Body of pancreas (tissue), 4 donors: ENCODE measurements at regions not wholly inside any gene's neighbourhood (a gene's known extent, or its start where the extent isn't known, plus 50 kb on each side); places are given as distances from the start of the nearest gene placed in this dataset.

Source experiments
- ATAC-seq: fragments of 150-250 bp; one replicate; pipeline ENCODE4 v1.9.1; 2016
- DNase-seq, 4 donors: peaks; one replicate each; pipeline ENCODE4 v3.0.0-alpha.2; 2019
- H3K27ac ChIP-seq, 4 donors: fragments of 200-600 bp; sonication (generic); 1 replicate in 3 of 4; 2 replicates in 1 of 4; pipeline versions ENCODE4 v1.5.1 to v1.6.1; 2016 to 2019; ENCODE audit warnings: mild to moderate bottlenecking in 1 of 4, mixed read lengths in 1 of 4, moderate library complexity in 1 of 4
- H3K27me3 ChIP-seq, 2 donors: fragments of 200-600 bp; sonication (generic); one replicate each; pipeline ENCODE4 v1.6.0; 2016; ENCODE audit warnings: mild to moderate bottlenecking in 1 of 2
- H3K36me3 ChIP-seq, 2 donors: fragments of 200-600 bp; sonication (generic); replicated peaks in 1 of 2; 2 replicates each; pipeline ENCODE4 v1.5.1; 2016; ENCODE audit warnings: low read depth in 2 of 2; ENCODE audit not compliant: insufficient read depth in 1 of 2
- H3K4me1 ChIP-seq: fragments of 200-600 bp; sonication (generic); one replicate; pipeline ENCODE4 v1.6.0; 2016
- H3K4me3 ChIP-seq, 2 donors: fragments of 200-600 bp; sonication (generic); 1 replicate in 1 of 2; 2 replicates in 1 of 2; pipeline ENCODE4 v1.5.1; 2016 to 2019
- H3K9me3 ChIP-seq, 3 donors: fragments of 200-600 bp; sonication (generic); 1 replicate in 2 of 3; 2 replicates in 1 of 3; pipeline ENCODE4 v1.5.1; 2016
- CTCF ChIP-seq, 7 experiments: fragments of 450-650 bp in 4 of 7; fragments of 200-600 bp in 3 of 7; sonication (generic) in 3 of 7; IDR thresholded peaks; one replicate each; pipeline ENCODE4 v1.5.1; 2016 to 2019; ENCODE audit warnings: antibody characterized with exemption in 7 of 7
- POLR2A ChIP-seq, 3 donors: fragments of 450-650 bp; IDR thresholded peaks; one replicate each; pipeline ENCODE4 v1.6.1; 2016; ENCODE audit warnings: antibody characterized with exemption in 3 of 3, mild to moderate bottlenecking in 2 of 3
- WGBS, 2 donors: methylation state at CpG; one replicate each; pipeline ENCODE4 v1.1.5; 2017; 5-methylcytosine and 5-hydroxymethylcytosine counted together
- intact Hi-C: fragments of 100-400 bp; cut with DNase I; formaldehyde crosslinking; loops from one replicate; pipeline ENCODE4 v1.15.1; 2023

- ATAC-seq (no peak), DNase-seq (no peak)
- Histone ChIP-seq H3K36me3 (no peaks in the 10 kb centered on the region), H3K4me3 (no peak overlapping the region), H3K27ac (no peak overlapping the region), H3K4me1 (no peaks in the 10 kb centered on the region), H3K27me3 (no peaks in the 10 kb centered on the region), H3K9me3 (no peaks in the 10 kb centered on the region)
- WGBS, 2 donors = 50 to 73% methylated on average over 1 of the region's 1 CpG
- intact Hi-C loops = no loop called here
- no peak for TF ChIP-seq POLR2A (IDR thresholded peaks at IDR 0.05)
- no peak for TF ChIP-seq CTCF (IDR thresholded peaks at IDR 0.05)
These were observed 676.7 kb upstream of the ACTRT1 start for GRCh38 chrX:128728943-128729342.

GRCh38 chrX:128717635-128718578, 665.7 kb upstream of the ACTRT1 start:
- Histone ChIP-seq H3K27me3 (no peaks in the 10 kb centered on the region), H3K4me3 (no peak overlapping the region), H3K36me3 (no peaks in the 10 kb centered on the region), H3K9me3 (no peaks in the 10 kb centered on the region), H3K4me1 (no peaks in the 10 kb centered on the region), H3K27ac (no peak overlapping the region)
- DNase-seq (no peak), ATAC-seq (no peak)
- intact Hi-C loops = no loop called here
- WGBS, 2 donors = 69 to 71% methylated on average over 4 of the region's 4 CpGs
- TF ChIP-seq POLR2A (IDR thresholded peaks at IDR 0.05) = no peak
- no peak for TF ChIP-seq CTCF (IDR thresholded peaks at IDR 0.05)

- H3K4me3 ChIP-seq = no peak overlapping the region
- no peaks in the 10 kb centered on the region for H3K36me3 ChIP-seq
- no peak overlapping the region for H3K27ac ChIP-seq
- DNase-seq (no peak), ATAC-seq (no peak)
- H3K9me3 ChIP-seq = no peaks in the 10 kb centered on the region
- WGBS, 2 donors = 65 to 80% methylated on average over 1 to 7 of the region's 9 CpGs
- H3K27me3 ChIP-seq = no peaks in the 10 kb centered on the region
- TF ChIP-seq CTCF (IDR thresholded peaks at IDR 0.05) (no peak), POLR2A (IDR thresholded peaks at IDR 0.05) (no peak)
- H3K4me1 ChIP-seq = no peaks in the 10 kb centered on the region
- intact Hi-C loops = no loop called here
These were observed 662.2 kb upstream of the ACTRT1 start for GRCh38 chrX:128714425-128714824.

GRCh38 chrX:128699716-128700285, 647.6 kb upstream of the ACTRT1 start:
- intact Hi-C loops = no loop called here
- ATAC-seq (no peak), DNase-seq (no peak)
- Histone ChIP-seq H3K9me3 (no peaks in the 10 kb centered on the region), H3K36me3 (no peaks in the 10 kb centered on the region), H3K27me3 (no peaks in the 10 kb centered on the region), H3K27ac (no peak overlapping the region), H3K4me1 (no peaks in the 10 kb centered on the region), H3K4me3 (no peak overlapping the region)
- 68 to 86% methylated on average over 3 of the region's 3 CpGs for WGBS, 2 donors
- TF ChIP-seq CTCF (IDR thresholded peaks at IDR 0.05) (no peak), POLR2A (IDR thresholded peaks at IDR 0.05) (no peak)
